ENCODE measurements at regions not wholly inside any gene's neighbourhood (a gene's known extent, or its start where the extent isn't known, plus 50 kb on each side); places are given as distances from the start of the nearest gene placed in this dataset.
"Not testable (repeated sequence)": the region's sequence is repeated elsewhere in the genome, so short reads cannot be mapped to it uniquely, and the experiment has no call there.

DNA sequence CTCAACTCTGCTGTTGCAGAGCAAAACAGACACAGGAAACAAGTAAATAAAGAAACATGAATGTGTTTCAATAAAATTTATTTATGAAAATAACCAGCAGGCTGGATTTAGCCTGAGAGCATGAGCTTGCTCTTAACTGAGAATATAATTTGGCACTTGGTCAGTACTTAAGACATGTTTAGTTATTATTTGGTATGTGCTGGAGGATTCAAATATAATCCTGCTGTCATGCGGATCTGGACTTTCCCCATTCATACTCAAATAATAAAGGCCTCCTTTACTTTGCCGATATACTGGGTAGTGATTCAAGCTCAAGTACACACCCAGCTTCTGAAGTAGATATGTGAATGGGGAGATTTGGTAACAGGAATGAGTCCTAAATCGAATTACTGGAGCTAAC is 465.5 kb upstream of the HS3ST1 start:
- DNase-seq = no peak

DNA sequence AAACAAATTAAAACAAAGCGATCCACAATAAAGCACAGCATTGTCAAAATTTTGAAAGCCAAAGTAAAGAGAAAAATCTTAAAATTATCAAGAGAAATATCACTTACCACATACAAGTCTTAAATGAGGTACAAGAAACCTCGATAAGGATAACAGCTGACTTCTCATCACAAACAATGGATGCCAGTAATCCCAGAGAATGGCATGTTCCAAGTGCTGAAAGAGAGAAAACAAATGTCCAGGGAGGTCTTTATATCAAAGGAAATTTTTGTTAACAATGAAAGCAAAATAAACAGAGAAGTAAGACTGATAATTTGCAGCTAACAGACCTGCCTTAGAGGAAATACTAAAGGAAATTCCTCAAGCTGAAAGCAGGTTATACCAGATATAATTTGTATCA is 460.4 kb upstream of the HS3ST1 start:
- no peak for DNase-seq

DNA sequence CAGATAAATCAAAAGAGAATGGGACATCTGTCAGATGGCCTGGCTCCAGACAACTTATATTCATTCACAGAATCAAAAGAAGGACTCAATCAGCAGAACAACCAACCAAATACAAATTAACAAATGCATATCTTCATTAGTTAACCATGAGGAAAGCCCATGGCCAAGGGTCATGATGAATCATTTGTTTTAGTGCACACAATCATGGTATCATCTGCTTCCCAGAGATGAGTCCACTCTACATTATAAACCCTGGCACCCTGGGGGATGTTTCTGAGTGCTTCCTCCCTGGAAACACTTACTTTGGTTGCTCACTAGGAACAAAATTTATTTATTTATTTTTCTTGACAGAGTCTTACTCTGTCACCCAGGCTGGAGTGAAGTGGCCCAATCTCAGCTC is 453.3 kb upstream of the HS3ST1 start:
- no peak for DNase-seq

DNA sequence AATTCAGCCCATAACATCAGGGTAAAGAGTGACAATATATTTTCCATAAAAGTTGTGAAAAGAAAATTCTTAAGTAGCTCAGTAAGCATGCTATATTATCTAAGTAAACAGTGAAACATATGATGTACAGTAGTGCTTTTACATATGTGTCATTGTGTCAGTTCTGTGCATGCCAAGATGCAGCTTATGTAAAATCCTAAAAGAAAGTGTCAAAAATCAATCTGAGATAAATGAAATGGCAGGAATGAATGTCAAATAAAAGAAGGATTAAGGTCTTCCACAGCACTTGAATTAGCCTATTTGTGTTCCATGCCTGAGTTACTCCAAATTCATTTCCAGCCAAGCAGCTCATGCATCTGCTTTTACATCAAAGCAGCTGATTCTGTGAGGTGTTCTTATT is 452.7 kb upstream of the HS3ST1 start:
- no peak for DNase-seq

DNA sequence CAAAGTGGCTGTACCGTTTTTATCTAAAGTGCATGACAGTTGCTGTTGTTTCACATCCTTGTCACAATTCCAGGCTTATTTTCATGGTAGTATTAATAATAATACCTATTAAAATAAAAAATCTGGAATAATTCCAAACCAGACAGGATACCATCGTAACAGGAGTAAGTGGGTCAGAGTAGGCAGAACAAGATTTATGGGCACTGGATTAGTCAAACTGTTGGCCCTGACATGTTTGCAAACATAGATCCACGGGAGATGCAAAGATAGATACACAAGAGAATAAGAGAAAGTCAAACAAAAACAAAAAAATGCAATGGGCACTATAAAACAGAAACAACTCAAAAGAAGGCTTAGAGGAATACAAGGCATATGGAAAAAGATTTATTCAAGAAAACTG is 449.5 kb upstream of the HS3ST1 start:
- no peak for DNase-seq

DNA sequence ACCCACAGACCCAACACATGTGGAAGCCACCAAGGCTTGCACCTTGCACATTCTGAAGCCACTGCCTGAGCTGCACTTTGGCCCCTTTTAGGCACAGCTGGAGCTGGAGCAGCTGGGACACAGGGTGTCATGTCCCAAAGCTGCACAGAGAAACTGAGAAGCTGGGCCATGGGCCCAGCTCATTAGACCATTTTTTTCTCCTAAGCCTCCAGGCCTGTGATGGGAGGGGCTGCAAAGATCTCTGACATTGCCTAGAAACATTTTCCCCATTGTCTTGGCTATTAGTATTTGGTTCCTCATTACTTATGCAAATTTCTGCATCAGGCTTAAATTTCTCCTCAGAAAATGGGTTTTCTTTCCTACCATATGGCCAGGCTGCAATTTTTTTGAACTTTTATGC is 447.4 kb upstream of the HS3ST1 start:
- DNase-seq = no peak

DNA sequence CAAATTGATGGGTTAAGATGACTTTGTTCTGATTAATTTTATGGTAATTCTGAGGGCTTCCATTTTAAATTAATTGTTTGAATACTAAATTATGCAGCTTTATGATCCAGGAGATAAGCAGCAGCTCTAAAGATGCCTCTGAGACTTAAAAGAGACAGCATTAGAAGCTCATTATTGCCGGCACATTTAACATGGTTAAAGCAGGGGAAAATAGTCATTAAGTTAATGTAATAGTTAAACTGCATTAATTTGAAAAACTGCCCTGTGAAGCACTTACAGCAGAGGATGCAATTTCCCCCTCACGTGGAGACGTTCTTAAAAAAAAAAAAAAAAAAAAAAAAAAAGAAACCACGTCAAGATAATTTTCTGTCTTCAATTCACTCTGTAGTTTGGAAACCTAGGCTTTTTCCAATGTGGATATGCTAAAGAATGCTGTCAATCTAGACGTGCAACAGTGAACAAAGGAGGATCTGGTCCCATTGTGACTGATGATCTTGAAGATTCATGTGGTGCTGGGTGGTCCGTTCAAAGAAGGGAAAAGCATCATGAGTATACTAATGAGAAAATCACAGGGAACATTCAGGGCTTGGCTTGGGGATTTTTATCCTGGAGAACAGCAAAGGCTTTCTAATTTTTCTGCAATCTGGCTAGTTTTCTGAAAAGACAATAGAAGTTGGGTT is 440.6 kb upstream of the HS3ST1 start:
- DNase-seq = no peak

DNA sequence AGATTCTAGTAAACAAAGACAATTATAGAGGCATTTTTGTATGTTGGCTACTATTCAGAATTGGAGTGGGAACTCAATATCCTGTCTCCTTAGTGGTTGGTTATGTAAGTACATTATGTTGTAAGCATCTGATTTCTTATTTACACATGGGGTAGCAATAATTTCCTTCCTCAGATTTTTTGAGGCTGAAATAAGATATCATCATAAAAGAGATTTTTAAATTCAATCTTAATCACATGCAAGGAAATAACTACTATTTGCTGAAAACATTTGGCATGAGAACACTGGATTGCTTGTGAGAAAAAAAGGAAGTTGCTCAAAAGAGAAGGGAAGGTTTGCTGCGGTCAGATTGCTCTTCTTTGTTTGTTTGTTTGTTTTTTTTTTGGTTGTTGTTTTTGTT is 437.7 kb upstream of the HS3ST1 start:
- DNase-seq = no peak

DNA sequence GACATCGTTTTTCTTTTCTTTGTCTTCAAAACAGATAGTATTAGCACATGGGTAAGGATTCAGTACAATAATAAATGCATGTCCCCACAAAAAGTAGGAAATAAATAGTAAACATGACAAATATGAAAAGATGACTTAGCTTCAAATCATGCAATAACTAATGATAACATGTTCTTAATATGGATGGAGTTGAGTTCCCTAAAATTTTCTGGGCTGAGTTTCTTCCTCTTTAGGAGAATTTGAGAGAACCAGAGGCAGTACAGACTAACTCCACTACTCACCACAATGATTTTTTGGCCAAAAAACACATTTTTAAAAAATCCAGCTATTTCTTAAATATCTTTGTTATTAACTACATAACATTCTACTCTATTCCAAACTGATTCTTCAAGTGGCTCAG is 432.3 kb upstream of the HS3ST1 start:
- no peak for DNase-seq

DNA sequence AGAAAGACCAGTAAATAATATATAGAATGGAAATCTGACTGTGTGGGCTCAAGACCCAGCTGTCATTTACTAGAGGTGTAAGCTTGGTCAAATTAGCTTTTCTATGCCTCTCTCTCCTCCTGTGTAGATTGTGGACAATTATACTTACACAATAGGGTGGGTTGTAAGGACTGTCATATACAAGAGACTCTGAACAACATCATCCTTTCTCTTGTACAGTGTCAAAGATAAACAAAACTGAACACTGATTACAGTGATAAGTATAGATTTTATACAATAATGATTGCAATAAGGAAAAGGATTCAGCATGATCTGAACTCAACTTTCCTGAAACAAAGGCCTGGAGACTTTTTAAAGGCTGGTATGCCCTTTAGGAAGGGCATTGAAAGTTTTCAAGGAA is 429.2 kb upstream of the HS3ST1 start:
- no peak for DNase-seq

DNA sequence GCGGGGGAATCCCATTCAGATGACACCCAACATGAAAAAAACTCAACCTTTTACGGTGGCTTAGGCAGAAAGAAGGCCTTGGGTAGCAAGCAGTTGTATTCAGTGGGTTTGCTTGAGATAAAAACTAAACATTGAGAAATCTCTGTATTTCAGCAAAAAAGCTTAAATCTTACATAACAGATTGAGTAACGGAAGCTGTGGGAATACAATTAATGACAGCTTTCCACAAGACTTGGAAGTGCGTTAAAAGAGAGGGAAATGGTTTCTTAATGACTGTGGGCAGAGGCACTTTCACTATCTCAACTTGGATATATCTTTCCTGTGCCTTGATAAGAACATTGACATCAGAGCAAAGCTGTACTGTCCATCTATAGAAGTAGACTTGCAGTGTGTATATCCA is 418.5 kb upstream of the HS3ST1 start:
- no peak for DNase-seq

DNA sequence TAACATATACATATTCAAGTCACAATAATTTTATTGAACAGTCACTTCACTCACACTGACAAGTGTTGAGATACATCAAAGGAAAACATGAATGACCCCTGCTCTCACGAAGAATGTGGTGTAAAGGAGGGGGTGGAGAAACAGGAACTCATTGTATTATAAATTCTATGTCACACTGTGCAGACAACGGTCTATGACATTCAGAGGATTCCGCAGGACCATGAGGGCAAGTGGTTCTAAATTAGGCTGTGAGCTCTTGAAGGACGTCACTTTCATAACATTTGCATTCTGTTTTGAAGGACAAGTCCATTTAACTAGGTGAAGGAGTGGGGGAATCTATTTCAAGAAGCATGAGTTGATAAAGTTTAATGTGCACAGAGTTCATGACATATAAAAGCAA is 415.2 kb upstream of the HS3ST1 start:
- no peak for DNase-seq

DNA sequence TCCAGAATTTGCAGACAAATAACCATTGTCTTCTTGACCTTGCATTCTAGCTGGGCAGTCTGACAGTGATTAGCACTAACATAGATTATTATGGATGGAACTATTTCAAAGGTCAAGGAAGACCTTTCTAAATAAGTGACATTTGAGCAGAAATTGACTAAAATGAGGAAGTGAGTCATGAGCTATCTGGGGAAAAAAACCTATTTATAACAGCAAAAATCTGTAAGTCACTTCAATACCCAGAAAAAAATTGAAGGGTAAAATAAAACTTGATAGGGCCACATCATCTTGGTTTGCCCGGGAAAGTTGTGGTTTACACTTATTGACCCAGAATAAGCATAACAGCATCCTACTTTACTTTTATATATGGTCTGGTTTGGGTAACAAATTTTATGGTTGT is 414.6 kb upstream of the HS3ST1 start:
- no peak for DNase-seq

DNA sequence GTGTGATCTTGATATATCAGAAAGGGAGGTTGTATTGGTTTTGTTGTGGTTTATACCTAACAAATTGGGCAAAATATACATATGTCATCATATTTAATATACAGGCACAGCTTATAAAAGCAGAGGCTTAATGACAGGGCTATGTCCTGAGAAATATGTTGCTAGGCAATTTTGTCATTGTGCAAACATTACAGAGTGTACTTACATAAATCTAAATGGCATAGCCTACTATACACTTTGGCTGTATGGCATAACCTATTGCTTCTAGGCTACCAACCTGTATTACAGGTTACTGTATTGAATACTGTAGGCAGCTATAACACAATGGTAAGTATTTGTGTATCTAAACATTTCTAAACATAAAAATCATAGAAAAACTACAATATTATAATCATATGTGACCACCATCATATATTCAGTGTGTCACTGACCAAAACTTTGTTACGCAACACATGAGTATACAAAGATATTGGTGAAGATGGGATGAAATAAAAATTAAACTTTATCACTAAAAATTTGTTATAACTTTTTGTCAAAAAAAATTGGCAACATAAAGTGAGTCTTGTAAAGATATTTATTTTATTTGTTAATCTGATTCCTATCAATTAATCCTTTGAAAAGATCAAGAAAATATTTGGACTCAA is 414.0 kb upstream of the HS3ST1 start:
- no peak for DNase-seq

DNA sequence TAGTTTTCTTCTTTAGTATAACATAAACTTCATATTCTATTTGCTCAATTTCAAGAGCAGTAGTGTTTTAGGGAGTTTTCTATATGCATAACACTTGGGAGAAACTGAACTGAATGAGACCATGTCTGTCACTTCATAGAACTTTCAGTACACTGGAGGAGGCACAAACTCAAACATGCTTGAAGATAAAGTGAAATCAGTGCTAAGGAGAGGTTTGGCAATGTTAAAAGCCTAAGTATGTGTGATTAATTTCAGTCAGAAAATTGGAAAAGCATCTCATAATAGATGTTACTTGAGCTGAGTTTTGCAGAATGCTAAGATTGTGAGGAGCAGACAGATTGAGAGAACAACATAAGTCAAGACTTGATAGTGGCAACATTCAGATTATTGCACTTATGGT is 411.2 kb upstream of the HS3ST1 start:
- no peak for DNase-seq

DNA sequence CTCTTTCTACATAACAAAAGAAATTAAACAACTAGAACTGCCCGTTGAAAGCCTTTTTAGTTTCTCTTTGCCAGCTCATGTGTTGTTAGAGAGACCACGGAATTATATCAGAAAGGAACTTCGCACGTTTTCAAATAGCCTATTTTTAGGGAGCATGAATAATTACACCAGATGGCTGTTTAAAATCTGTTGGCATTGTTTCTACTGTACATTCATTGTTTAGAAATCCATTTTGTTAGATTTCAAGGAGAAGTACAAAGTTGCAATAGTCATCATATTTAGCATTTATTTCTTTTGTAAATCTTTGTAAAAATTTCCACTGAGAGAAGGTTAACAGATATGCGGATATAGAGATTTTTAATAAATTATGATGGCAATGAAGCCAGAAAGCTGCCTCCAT is 403.0 kb upstream of the HS3ST1 start:
- DNase-seq = no peak

DNA sequence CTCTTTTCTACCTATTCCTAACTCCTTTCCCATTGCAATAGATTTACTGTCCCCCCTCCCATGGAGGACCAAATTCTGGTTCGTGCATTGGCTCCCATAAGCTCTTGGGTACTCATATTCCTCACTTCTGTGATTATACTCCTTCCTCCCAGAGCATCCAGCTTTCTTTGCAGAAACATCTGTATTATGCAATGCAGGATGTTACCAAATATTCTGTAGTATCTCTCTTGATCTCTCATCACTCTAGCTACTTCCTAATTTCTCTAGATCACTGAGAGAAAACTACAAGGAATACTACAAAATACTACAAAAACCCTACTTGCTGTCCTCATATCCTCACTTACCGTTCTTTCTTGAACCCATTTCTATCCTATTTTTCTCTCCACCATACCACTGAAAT is 395.9 kb upstream of the HS3ST1 start:
- DNase-seq = peak; percentile 16

DNA sequence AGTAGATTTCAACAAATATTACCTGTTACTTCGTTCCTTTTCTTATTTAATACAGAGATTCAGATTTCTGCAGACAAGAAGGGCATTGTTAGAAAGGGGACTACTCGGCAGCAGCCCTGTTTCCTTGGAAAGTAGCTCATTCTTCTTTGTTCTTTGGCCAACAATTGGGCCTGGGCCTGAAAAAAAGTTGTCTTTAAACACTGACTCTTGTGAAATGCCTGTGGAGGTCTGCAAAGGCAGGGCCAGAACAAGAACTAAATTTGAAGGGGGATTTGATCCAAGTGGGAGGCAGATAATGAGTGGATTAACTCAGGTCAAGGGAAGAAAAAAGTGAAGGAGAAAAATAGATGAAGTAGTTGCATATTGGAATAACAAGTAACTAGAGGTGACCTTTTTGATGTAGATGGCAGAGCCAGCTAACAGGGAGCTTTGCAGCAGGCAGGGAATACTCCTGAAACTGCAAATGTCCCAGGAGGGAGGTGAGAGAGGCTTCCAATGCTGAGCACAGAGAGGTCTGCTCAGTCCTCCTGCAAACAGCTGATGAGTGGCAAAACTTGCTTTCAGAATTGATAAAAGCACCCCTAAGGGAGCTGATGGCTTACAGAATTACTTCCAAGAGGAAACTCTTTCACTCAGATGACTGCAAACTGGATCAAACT is 393.2 kb upstream of the HS3ST1 start:
- no peak for DNase-seq

DNA sequence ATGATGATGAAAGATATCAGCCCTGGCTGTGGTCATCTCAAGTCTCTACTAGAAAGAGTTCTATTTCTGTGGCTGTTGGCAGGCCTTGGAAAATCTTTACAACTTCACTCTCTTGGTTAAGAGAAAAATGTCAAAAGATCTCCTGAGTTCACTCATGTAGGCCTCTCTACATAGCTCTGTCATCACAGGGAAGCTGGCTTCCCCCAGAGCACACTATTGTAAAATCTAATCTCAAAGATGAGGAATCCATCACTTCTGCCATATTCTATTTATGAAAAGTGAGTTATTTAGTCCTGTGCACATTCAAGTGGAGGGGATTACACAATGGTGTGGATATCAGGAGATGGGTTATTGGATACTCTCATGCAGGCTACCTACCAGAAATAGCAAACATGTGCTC is 388.4 kb upstream of the HS3ST1 start:
- DNase-seq = no peak

DNA sequence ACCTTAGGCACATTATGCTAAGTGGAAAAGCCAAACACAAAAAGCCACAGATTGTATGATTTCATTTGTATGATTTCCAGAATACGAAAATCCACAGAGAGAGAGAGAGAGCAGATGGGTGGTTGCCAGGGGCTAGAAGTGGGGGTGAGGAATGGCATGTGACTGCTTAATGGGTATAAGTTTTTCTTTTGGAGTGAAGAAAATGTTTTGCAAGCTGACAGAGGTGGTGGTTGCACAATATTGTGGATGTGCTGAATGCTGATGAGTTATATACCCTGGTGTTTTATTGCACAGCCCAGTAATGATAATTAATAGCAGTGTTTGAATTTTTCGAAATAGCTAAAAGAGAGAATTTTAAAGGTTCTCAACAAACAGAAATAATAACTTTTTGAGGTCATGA is 386.1 kb upstream of the HS3ST1 start:
- no peak for DNase-seq

DNA sequence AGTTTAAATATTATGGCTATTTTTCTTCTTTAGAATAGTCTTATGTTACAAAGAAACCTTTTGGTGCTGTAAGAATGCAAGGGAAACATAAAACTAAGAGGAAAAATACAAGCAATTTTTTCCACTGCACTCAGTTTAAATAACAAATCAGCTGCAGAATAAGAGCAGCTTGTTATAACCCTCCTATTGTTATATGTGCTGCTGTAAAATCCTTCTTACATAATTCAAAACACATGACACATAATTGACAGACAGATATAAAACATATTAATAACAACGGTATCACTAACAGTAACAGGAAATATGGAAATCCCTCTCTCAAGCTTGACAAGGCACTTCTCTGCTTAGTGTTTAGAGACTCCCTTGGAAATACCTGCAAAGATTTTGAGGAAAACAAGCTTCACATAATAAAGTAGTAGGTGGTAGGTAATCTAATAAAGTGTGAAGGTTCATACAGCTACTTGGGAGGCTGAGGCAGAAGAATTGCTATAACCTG is 385.3 kb upstream of the HS3ST1 start:
- no peak for DNase-seq

DNA sequence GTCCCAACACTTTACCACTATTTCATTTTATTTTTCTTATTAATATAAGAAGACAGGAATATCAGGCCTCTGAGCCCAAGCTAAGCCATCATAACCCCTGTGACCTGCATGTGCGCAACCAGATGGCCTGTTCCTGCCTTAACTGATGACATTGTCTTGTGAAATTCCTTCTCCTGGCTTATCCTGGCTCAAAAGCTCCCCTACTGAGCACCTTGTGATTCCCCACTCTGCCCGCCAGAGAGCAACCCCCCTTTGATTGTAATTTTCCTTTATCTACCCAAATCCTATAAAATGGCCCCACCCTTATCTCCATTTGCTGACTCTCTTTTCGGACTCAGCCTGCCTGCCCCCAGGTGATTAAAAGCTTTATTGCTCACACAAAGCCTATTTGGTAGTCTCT is 382.8 kb upstream of the HS3ST1 start:
- not testable (repeated sequence) for DNase-seq

DNA sequence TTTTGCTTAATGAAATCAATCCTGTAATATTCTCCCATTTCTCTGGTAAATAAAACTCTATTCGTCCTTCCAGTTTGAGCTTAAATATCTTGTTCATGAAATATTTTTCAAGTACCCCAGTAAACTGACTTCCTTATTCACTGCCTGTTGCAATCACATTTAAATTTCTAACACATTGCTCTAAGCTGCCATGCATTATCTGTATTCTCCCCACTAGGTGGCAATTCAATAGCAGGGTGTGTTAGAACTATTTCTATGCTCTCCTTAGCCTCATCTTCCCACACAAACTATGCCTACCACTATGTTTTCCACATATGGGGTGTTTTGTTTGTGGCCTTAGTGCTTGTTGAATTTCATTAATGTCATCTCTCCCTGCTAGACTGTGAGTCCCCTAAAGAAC is 377.1 kb upstream of the HS3ST1 start:
- DNase-seq = no peak

Measured in GF-D8 (cell line).